Stimulated activated CD8-positive, alpha-beta memory T cell treated with anti-CD3 and anti-CD28 coated beads, Interleukin-7, amount 100 ng/mL, for 4 hours (primary cell): ENCODE measurements at regions not wholly inside any gene's neighbourhood (a gene's known extent, or its start where the extent isn't known, plus 50 kb on each side); places are given as distances from the start of the nearest gene placed in this dataset.
"Not testable (repeated sequence)": the region's sequence is repeated elsewhere in the genome, so short reads cannot be mapped to it uniquely, and the experiment has no call there.

Experiments
- DNase-seq, 2 donors: peaks; one replicate each; pipeline ENCODE4 v3.0.0-alpha.2; 2020; ENCODE audit warnings: low read depth in 2 of 2

DNA sequence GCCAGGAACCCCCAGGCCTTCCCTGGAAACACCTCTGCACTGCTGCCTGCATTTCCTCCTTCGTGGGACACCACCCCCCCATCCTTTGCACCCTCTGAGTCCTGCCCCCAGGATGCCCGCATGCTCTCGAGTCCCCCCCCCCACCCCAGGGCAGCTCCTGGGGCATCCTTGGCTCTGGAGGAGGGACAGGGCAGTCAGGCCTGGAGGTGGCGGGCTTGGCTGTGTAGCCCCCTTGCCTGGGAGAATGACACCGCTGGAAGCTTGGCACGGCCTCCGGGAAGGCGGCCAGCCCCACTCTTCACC lies 98.9 kb upstream of the GSE1 start:
- no peak for DNase-seq

DNA sequence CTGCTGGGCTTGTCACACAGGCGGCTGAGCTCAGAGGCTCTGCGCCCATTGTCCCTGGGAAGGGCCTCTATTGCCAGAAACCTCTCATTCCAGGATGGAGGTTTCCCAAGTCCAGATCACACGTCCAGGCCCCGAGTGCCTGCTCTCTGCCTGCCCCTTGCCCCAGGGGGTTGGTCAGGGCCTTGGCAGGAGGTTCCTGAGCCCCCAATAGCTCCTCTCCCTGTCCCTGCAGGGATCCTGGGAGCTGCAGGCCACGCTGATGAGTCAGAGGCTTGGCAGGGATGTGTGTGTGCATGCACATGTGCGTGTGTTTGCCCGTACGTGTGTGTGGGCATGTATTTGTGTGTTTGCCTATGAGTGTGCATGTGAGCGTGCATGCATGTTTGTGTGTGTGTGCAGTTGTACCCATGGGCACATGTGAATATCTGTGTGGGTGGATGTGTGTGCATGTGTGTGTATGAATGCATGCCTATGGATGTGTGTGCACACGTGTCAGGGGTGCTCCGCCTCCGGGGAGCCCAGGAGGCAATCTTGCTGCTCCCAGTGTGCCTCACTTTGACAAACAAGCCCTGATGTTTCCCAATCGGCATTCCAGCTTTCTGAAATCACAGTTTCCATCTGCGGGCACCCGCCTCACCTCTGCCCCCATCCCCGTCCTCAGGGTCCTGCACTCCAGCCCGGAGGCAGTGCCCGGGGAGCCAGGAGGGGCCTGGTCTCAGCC lies 98.4 kb upstream of the GSE1 start:
- no peak for DNase-seq

GRCh38 chr16:85515319-85515745 lies 97.8 kb upstream of the GSE1 start:
- no peak for DNase-seq

- DNase-seq = no peak
Measured at GRCh38 chr16:85515830-85516397, 97.2 kb upstream of the GSE1 start.

- DNase-seq = no peak
Measured at GRCh38 chr16:85517154-85517553, 96.0 kb upstream of the GSE1 start.

DNA sequence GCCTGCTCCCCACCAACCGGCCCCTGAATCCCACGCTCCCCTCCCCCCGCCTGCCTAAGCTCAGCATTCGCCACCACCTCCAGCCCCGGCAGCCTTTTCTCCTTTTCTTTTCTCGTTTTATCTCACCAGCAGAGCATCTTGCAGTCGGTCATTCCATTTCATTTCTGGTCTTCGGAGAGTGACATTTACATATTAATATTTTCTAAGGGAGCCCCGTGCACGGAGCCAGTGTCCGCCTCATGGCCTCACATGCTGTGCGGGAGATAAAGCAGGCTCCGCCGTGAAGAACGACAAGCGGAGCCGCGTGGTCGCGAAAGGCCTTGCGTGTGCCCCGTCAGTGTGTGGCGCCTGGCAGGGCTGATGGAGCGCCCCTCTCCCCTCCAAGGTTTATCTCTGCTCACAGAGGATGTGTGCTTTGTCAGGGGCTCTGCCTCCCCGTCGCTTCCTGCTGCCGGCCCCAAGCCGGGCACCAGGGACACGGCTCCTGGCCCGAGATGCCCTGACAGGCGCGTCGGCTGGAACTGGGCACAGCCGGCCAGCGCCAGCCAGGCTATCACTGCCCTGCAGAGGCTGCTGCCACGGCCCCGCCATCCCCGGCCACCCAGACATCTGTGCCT lies 95.5 kb upstream of the GSE1 start:
- DNase-seq = no peak

DNA sequence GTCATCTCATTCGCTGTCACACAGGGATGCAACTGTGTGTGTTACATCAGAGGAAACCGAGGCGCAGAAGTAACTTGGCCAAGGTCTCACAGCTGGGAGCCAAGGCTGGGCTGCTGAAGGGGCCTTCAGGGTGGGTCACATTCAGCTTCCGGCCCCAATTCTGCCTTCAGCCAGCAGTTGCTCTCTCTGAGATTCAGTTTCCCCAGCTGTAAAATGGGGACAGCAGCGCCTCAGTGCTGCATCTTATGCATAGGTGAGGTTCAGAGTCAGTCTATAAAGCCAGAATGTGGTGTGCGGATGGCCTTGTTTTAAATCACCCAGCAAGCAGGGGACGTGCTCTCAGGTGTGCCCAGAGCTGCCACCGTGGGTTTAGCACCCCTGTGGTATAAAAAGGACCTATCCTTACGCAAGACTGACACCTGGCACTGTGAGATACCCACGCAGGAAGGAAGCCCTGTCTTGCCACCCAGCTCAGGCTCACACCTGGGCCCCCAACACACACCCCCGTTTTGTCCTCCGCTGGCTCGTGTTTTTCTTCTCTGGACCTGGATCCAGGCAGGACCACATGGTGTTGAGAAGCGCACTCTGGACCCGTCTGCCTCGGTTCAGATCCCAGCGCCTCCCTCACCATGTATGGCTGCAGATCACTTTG lies 94.6 kb upstream of the GSE1 start:
- no peak for DNase-seq

DNA sequence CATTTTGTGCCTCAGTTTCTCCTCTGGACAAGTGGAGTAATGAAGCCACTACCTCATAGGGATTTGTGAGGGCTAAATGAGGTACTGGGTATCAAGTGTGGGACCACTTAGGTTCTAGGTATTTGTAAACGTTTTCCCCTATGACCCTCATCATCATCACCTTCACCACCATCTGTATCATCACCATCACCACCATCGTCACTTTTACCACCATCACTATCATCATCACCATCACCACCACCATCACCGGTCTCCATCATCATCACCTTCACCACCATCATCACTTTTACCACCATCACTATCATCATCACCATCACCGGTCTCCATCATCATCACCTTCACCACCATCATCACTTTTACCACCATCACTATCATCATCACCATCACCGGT lies 94.1 kb upstream of the GSE1 start:
- not testable (repeated sequence) for DNase-seq

DNA sequence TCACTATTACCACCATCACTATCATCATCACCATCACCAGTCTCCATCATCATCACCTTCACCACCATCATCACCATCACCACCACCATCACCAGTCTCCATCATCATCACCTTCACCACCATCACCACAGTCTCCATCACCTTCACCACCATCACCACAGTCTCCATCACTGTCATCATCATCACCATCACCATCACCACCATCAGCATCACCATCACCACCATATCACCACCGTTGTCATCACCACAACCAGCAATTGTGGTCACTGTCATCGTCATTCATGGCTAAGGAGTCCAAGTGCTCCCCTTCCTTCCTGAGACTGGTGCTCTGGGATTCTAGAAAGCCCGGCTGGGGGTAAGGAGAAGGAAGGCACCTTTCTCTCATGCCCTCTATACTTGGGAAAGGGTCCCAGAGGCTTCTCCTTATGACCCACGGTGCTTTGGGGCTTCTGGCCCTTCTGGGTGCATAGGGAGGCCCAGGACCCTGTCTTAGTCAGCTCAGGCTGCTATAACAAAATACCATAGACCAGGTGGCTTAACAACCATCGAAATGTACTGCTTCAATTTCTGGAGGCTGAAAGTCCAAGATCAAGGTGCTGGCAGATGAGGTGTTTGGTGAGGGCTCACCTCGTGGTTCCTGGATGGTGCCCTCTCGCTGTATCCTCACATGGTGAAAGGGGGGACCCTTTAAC lies 93.4 kb upstream of the GSE1 start:
- no peak for DNase-seq

GRCh38 chr16:85520853-85521521 lies 92.1 kb upstream of the GSE1 start:
- no peak for DNase-seq

GRCh38 chr16:85521552-85522307 lies 91.4 kb upstream of the GSE1 start:
- DNase-seq = no peak

GRCh38 chr16:85522308-85522841 lies 90.7 kb upstream of the GSE1 start:
- DNase-seq = no peak

DNA sequence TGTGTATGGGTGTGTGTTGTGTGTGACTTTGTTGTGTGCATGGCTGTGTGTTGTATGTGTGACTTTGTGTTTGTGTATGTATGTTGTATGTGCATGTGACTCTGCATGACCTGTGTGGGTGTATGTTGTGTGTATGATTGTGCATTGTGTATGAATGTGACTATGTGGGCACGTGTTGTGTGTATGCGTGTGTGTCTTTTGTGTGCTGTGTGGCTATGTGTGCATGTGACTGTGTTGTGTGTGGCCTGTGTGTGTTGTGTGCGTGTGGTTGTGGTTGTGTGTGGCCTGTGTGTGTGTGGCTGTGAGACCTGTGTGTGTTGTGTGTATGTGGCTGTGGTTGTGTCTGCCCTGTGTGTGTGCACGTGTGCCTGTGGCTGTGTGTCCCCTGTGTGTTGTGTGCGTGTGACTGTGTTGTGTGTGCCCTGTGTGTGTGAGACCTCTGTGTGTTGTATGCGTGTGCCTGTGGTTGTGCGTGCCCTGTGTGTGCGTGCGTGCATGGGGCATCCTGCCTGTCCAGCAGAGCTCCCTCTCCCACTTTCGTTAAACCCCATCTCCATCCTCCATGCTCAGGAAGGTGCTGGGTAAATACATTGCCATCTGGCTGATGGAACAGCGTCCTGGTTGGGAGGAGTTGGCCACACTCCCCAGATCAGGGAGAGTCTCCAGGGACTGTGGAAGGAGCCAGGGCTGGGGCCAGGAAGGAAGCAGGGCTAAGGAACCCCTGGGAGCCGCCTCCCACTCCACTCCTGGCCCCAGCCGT lies 90.1 kb upstream of the GSE1 start:
- DNase-seq = no peak

DNA sequence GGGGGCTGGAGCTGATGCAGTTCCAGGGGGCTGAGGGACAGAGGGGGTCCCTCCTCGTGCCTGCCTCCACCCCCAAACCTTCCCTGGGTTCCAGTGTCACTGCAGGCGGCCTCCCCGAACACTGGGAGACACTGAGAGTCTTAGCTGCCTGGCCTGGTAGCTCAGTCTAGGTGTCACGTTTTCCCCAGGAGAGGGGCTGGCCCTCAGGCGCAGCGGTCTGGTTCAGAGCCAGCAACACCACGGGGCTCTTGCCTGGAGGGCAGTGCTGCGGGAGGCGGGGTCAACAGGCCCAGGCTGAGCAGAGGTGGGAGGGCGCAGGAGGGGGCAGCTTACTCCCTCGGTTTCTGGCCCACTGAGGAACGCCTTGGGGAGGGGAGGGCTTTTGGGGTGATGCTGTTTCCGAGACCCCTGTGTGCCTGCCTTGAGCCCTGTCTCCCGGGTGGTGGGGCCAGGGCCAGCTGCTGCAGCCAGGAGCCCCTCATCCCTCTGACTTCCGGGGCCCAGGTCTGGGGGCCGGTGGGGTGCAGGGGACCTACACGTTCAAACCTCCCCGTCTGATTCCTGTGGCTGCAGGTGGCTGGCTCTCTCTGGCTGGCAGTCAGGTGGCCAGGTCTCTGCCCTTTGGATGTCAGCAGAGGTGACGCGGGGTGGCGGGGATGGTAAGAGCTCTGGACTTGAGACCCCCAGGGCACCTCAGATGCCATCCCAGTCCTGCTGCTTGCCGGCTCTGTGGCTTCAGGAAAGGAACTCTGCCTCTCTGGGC lies 89.3 kb upstream of the GSE1 start:
- DNase-seq = no peak

DNA sequence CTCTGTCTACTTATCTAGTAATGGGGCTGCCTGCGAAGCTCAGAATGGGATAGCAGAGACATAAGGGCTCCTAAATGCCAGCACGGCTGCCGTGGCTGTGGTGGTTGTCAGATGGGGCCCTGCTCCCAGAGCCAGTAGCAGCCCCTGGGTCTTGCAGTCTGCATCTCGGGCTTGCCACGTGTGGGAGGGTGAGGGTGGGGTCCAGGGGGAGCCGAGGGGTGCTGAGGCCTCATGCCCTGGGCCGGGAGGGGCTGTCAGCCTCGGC lies 88.8 kb upstream of the GSE1 start:
- DNase-seq = no peak

GRCh38 chr16:85524630-85525419 lies 88.3 kb upstream of the GSE1 start:
- DNase-seq = no peak

DNA sequence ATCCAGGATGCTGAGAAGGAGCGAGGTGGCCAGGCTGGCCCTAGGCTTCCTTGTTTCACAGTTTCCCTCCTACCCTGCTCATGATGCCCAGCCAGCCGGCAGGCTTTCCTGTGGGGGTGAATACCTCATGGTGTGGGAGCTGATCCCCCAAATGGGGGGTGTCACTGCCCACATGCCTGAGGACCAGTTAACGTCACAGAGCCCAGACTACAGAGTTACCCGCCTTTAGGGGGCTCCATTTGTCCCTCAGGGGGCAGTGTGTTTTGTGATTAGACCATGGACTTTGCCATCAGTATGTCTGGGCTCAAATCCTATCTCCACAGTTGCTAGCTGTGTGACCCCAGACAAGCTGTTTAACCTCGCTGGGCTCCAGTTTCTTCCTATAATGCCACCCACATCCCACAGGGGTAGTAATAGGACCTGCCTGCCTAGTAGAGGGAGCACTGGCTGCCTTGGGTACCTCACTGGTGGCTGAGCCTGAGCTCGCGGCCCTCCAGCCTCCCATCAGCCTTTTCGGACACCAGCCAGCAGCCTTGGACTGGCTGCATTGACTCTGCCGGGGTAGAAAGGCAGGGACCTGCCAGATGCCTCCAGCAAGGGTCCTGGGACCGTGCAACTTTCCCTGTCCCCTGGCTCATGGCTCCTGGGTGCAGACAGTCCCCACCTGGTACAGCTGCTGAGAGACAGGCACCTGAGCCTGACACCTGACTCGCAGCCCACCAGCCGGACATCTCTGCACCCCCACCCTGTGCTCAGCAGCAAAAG lies 87.5 kb upstream of the GSE1 start:
- no peak for DNase-seq
